Ishikawa (cell line): ENCODE measurements at regions not wholly inside any gene's neighbourhood (a gene's known extent, or its start where the extent isn't known, plus 50 kb on each side); places are given as distances from the start of the nearest gene placed in this dataset.

Experiments
- CEBPB ChIP-seq: IDR thresholded peaks from 2 replicates; pipeline ENCODE4 v1.6.1; 2012
- CREB1 ChIP-seq: IDR thresholded peaks from 2 replicates; pipeline ENCODE4 v1.6.1; 2012; ENCODE audit warnings: low read depth
- EGR1 ChIP-seq: IDR thresholded peaks from 2 replicates; pipeline ENCODE4 v1.6.1; 2012
- MAX ChIP-seq: IDR thresholded peaks from 2 replicates; pipeline ENCODE4 v1.6.1; 2012
- NFIC ChIP-seq: IDR thresholded peaks from 2 replicates; pipeline ENCODE4 v1.6.1; 2012
- RAD21 ChIP-seq: IDR thresholded peaks from 2 replicates; pipeline ENCODE4 v1.6.1; 2012; ENCODE audit warnings: low read depth
- YY1 ChIP-seq: IDR thresholded peaks from 2 replicates; pipeline ENCODE4 v1.6.1; 2012; ENCODE audit warnings: low read depth

GRCh38 chr12:9365296-9365695 is 157.1 kb upstream of the PZP start:
- no peak for TF ChIP-seq EGR1
- TF ChIP-seq CEBPB, result no peak
- TF ChIP-seq YY1, result no peak
- TF ChIP-seq MAX, result no peak
- no peak for TF ChIP-seq CREB1
- no peak for TF ChIP-seq RAD21
- TF ChIP-seq NFIC, result no peak
